KMS-11 (cell line): ENCODE measurements at regions not wholly inside any gene's neighbourhood (a gene's known extent, or its start where the extent isn't known, plus 50 kb on each side); places are given as distances from the start of the nearest gene placed in this dataset.

Experiments
- H2AFZ ChIP-seq: fragments of 200-600 bp; sonication (generic); 2 replicates; pipeline ENCODE4 v1.6.1; 2016; ENCODE audit warnings: antibody characterized with exemption, mixed run types, low read depth
- H3K27ac ChIP-seq: fragments of 200-600 bp; sonication (generic); 2 replicates; pipeline ENCODE4 v1.6.1; 2016; ENCODE audit warnings: mild to moderate bottlenecking, mixed run types
- H3K27me3 ChIP-seq: fragments of 200-600 bp; sonication (generic); 2 replicates; pipeline ENCODE4 v1.6.1; 2017; ENCODE audit warnings: mild to moderate bottlenecking, low read depth, mixed run types, moderate library complexity; ENCODE audit not compliant: insufficient read depth
- H3K36me3 ChIP-seq: fragments of 200-600 bp; sonication (generic); 2 replicates; pipeline ENCODE4 v1.6.1; 2017; ENCODE audit warnings: mild to moderate bottlenecking, mixed run types; ENCODE audit not compliant: insufficient read depth
- H3K4me1 ChIP-seq: fragments of 200-600 bp; sonication (generic); 2 replicates; pipeline ENCODE4 v1.6.1; 2016; ENCODE audit warnings: mild to moderate bottlenecking, low read depth, mixed run types; ENCODE audit not compliant: poor library complexity, severe bottlenecking
- H3K4me2 ChIP-seq: fragments of 200-600 bp; sonication (generic); 2 replicates; pipeline ENCODE4 v1.7.0; 2016; ENCODE audit warnings: mild to moderate bottlenecking, mixed run types
- H3K4me3 ChIP-seq: fragments of 200-600 bp; sonication (generic); IDR thresholded peaks from 2 replicates; pipeline ENCODE4 v1.6.1; 2017; ENCODE audit warnings: low read depth, low read length, mixed read lengths; ENCODE audit not compliant: insufficient read depth
- H3K79me2 ChIP-seq: fragments of 200-600 bp; sonication (generic); 2 replicates; pipeline ENCODE4 v1.6.1; 2016; ENCODE audit warnings: low read depth, mixed run types; ENCODE audit not compliant: insufficient read depth
- H3K9ac ChIP-seq: fragments of 200-600 bp; sonication (generic); 2 replicates; pipeline ENCODE4 v1.6.1; 2016; ENCODE audit warnings: mild to moderate bottlenecking, mixed run types
- H4K20me1 ChIP-seq: fragments of 200-600 bp; sonication (generic); 2 replicates; pipeline ENCODE4 v1.6.1; 2016; ENCODE audit warnings: mild to moderate bottlenecking, mixed run types; ENCODE audit not compliant: insufficient read depth
- CTCF ChIP-seq: fragments of 200-600 bp; sonication (generic); conservative IDR thresholded peaks from 2 replicates; pipeline ENCODE4 v1.6.1; 2017; ENCODE audit warnings: low read depth, mild to moderate bottlenecking, antibody characterized with exemption, low read length, moderate library complexity, mixed read lengths

GRCh38 chr15:39376371-39376909 is 204.4 kb upstream of the THBS1 start:
- Histone ChIP-seq H3K27me3 (no peaks in the 10 kb centered on the region), H3K4me2 (no peak overlapping the region), H3K36me3 (no peaks in the 10 kb centered on the region), H3K79me2 (no peaks in the 10 kb centered on the region), H3K9ac (no peak overlapping the region), H4K20me1 (no peaks in the 10 kb centered on the region), H2AFZ (no peak overlapping the region), H3K4me1 (no peaks in the 10 kb centered on the region), H3K27ac (no peak overlapping the region), H3K4me3 (no peak overlapping the region)
- no peak for TF ChIP-seq CTCF

- no peaks in the 10 kb centered on the region for H4K20me1 ChIP-seq
- no peak overlapping the region for H3K4me2 ChIP-seq
- no peak for TF ChIP-seq CTCF
- no peak overlapping the region for H3K4me3 ChIP-seq
- H3K79me2 ChIP-seq: no peaks in the 10 kb centered on the region
- no peaks in the 10 kb centered on the region for H3K4me1 ChIP-seq
- H3K36me3 ChIP-seq: no peaks in the 10 kb centered on the region
- no peak overlapping the region for H3K27ac ChIP-seq
- H3K27me3 ChIP-seq: no peaks in the 10 kb centered on the region
- H3K9ac ChIP-seq: no peak overlapping the region
- no peak overlapping the region for H2AFZ ChIP-seq
Measured at GRCh38 chr15:39381517-39381916, 199.4 kb upstream of the THBS1 start.

GRCh38 chr15:39388118-39388517 is 192.8 kb upstream of the THBS1 start:
- Histone ChIP-seq H3K27ac (no peak overlapping the region), H3K36me3 (no peaks in the 10 kb centered on the region), H4K20me1 (no peaks in the 10 kb centered on the region), H3K4me2 (no peak overlapping the region), H3K4me3 (no peak overlapping the region), H3K27me3 (no peaks in the 10 kb centered on the region), H2AFZ (no peak overlapping the region), H3K9ac (no peak overlapping the region), H3K79me2 (no peaks in the 10 kb centered on the region), H3K4me1 (no peaks in the 10 kb centered on the region)
- no peak for TF ChIP-seq CTCF

- H4K20me1 ChIP-seq: no peaks in the 10 kb centered on the region
- H3K36me3 ChIP-seq: no peaks in the 10 kb centered on the region
- H3K27me3 ChIP-seq: no peaks in the 10 kb centered on the region
- no peak overlapping the region for H3K4me2 ChIP-seq
- H3K9ac ChIP-seq: no peak overlapping the region
- no peak for TF ChIP-seq CTCF
- no peaks in the 10 kb centered on the region for H3K4me1 ChIP-seq
- H3K4me3 ChIP-seq: no peak overlapping the region
- H2AFZ ChIP-seq: no peak overlapping the region
- no peaks in the 10 kb centered on the region for H3K79me2 ChIP-seq
- H3K27ac ChIP-seq: no peak overlapping the region
Measured at GRCh38 chr15:39391230-39391629, 189.6 kb upstream of the THBS1 start.
